WTC11 (cell line): ENCODE measurements at regions not wholly inside any gene's neighbourhood (a gene's known extent, or its start where the extent isn't known, plus 50 kb on each side); places are given as distances from the start of the nearest gene placed in this dataset.

Experiments used
- ATAC-seq: fragments of 200-7000 bp; cut with Tn5 transposase; 2 replicates; pipeline ENCODE4 v1.10.0; 2021; ENCODE audit warnings: mild to moderate bottlenecking, moderate library complexity
- CTCF ChIA-PET: fragments of 300-600 bp; sonication (Branson Sonifier 250); formaldehyde crosslinking; loops from one replicate; lab custom pipeline; 2021; ENCODE audit warnings: antibody characterized with exemption; lab: Charles Lee
- POLR2A ChIA-PET: fragments of 350-600 bp; sonication (Branson Sonifier 250); formaldehyde crosslinking; loops from one replicate; lab custom pipeline; 2021; ENCODE audit warnings: antibody characterized with exemption; lab: Charles Lee
- DNase-seq: peaks from one replicate; pipeline ENCODE4 v3.0.0; 2021; ENCODE audit warnings: low spot score
- H3K27ac Mint-ChIP-seq: 2 replicates; pipeline ENCODE4 v1.8.0; 2021; ENCODE audit warnings: mixed read lengths
- H3K27me3 Mint-ChIP-seq: 2 replicates; pipeline ENCODE4 v1.8.0; 2021; ENCODE audit warnings: low read depth, mild to moderate bottlenecking, moderate library complexity, mixed read lengths
- H3K36me3 Mint-ChIP-seq: 2 replicates; pipeline ENCODE4 v1.8.0; 2021; ENCODE audit warnings: mixed read lengths
- H3K4me1 Mint-ChIP-seq: 2 replicates; pipeline ENCODE4 v1.8.0; 2022; ENCODE audit warnings: mixed read lengths
- H3K4me3 Mint-ChIP-seq: 2 replicates; pipeline ENCODE4 v1.8.0; 2021; ENCODE audit warnings: mild to moderate bottlenecking, moderate library complexity, mixed read lengths
- H3K9me3 Mint-ChIP-seq: 2 replicates; pipeline ENCODE4 v1.8.0; 2021; ENCODE audit warnings: mixed read lengths
- ATF2 ChIP-seq: sonication (generic); formaldehyde crosslinking; IDR thresholded peaks from 2 replicates; pipeline ENCODE4 v1.8.1; 2022; ENCODE audit warnings: low read depth, missing genetic modification reagents, borderline replicate concordance
- E2F5 ChIP-seq: sonication (generic); formaldehyde crosslinking; IDR thresholded peaks from 2 replicates; pipeline ENCODE4 v1.8.1; 2022; ENCODE audit warnings: mild to moderate bottlenecking, moderate library complexity, missing genetic modification reagents
- ELF4 ChIP-seq: sonication (generic); formaldehyde crosslinking; IDR thresholded peaks from 2 replicates; pipeline ENCODE4 v1.8.1; 2022; ENCODE audit warnings: low read depth, mild to moderate bottlenecking, moderate library complexity, missing genetic modification reagents
- GRHL2 ChIP-seq: fragments of 250-450 bp; sonication (Bioruptor Pico); IDR thresholded peaks from 2 replicates; pipeline ENCODE4 v1.8.0; 2022; ENCODE audit warnings: mild to moderate bottlenecking, moderate library complexity; ENCODE audit not compliant: insufficient replicate concordance, severe bottlenecking
- HMGA2 ChIP-seq: fragments of 250-450 bp; sonication (Bioruptor Pico); IDR thresholded peaks from 2 replicates; pipeline ENCODE4 v1.4.0; 2021; ENCODE audit warnings: mild to moderate bottlenecking, moderate library complexity
- JAZF1 ChIP-seq: fragments of 250-450 bp; sonication (Bioruptor Pico); IDR thresholded peaks from 2 replicates; pipeline ENCODE4 v1.9.0; 2021; ENCODE audit warnings: moderate library complexity, mild to moderate bottlenecking, inconsistent platforms
- KAT7 ChIP-seq: sonication (generic); formaldehyde crosslinking; IDR thresholded peaks from 2 replicates; pipeline ENCODE4 v1.8.1; 2023; ENCODE audit warnings: missing genetic modification reagents, mild to moderate bottlenecking, borderline replicate concordance
- MYBL2 ChIP-seq: sonication (generic); formaldehyde crosslinking; IDR thresholded peaks from 2 replicates; pipeline ENCODE4 v1.8.1; 2023; ENCODE audit warnings: mild to moderate bottlenecking, moderate library complexity, missing genetic modification reagents
- NR2C2 ChIP-seq: sonication (generic); formaldehyde crosslinking; IDR thresholded peaks from 2 replicates; pipeline ENCODE4 v1.8.0; 2022; ENCODE audit warnings: mild to moderate bottlenecking, missing genetic modification reagents
- OVOL2 ChIP-seq: fragments of 250-450 bp; sonication (Bioruptor Pico); IDR thresholded peaks from 2 replicates; pipeline ENCODE4 v1.9.0; 2021; ENCODE audit warnings: mild to moderate bottlenecking, borderline replicate concordance
- PRRX2 ChIP-seq: fragments of 250-450 bp; sonication (Bioruptor Pico); IDR thresholded peaks from 2 replicates; pipeline ENCODE4 v1.8.0; 2021; ENCODE audit warnings: mild to moderate bottlenecking
- SMAD4 ChIP-seq: sonication (generic); formaldehyde crosslinking; IDR thresholded peaks from 2 replicates; pipeline ENCODE4 v1.8.0; 2022; ENCODE audit warnings: mild to moderate bottlenecking, missing genetic modification reagents
- SOX15 ChIP-seq: fragments of 250-450 bp; sonication (Bioruptor Pico); IDR thresholded peaks from 2 replicates; pipeline ENCODE4 v1.9.0; 2021; ENCODE audit warnings: mild to moderate bottlenecking
- TP53 ChIP-seq: sonication (generic); formaldehyde crosslinking; IDR thresholded peaks from 2 replicates; pipeline ENCODE4 v1.8.1; 2023; ENCODE audit warnings: mild to moderate bottlenecking, missing genetic modification reagents
- ZBTB43 ChIP-seq: sonication (generic); formaldehyde crosslinking; IDR thresholded peaks from 2 replicates; pipeline ENCODE4 v1.8.1; 2023; ENCODE audit warnings: mild to moderate bottlenecking, missing genetic modification reagents
- ZNF219 ChIP-seq: sonication (generic); formaldehyde crosslinking; IDR thresholded peaks from 2 replicates; pipeline ENCODE4 v1.8.0; 2023; ENCODE audit warnings: missing genetic modification reagents, mild to moderate bottlenecking, borderline replicate concordance
- ZNF423 ChIP-seq: fragments of 250-450 bp; sonication (Bioruptor Pico); IDR thresholded peaks from 2 replicates; pipeline ENCODE4 v2.1.2; 2022; ENCODE audit warnings: mild to moderate bottlenecking, moderate library complexity
- TF ChIP-seq, protein P1 (sequence below): sonication (generic); formaldehyde crosslinking; IDR thresholded peaks from 2 replicates; pipeline ENCODE4 v1.8.0; 2023; ENCODE audit warnings: missing genetic modification reagents
- TF ChIP-seq, protein P2 (sequence below): sonication (generic); formaldehyde crosslinking; IDR thresholded peaks from 2 replicates; pipeline ENCODE4 v1.8.1; 2023; ENCODE audit warnings: mild to moderate bottlenecking, missing genetic modification reagents
- TF ChIP-seq, protein P3 (sequence below): sonication (generic); formaldehyde crosslinking; IDR thresholded peaks from 2 replicates; pipeline ENCODE4 v1.8.1; 2022; ENCODE audit warnings: missing genetic modification reagents, borderline replicate concordance
- TF ChIP-seq, protein P4 (sequence below): sonication (generic); formaldehyde crosslinking; IDR thresholded peaks from 2 replicates; pipeline ENCODE4 v1.8.1; 2023; ENCODE audit warnings: mild to moderate bottlenecking, moderate library complexity, missing genetic modification reagents

DNA sequence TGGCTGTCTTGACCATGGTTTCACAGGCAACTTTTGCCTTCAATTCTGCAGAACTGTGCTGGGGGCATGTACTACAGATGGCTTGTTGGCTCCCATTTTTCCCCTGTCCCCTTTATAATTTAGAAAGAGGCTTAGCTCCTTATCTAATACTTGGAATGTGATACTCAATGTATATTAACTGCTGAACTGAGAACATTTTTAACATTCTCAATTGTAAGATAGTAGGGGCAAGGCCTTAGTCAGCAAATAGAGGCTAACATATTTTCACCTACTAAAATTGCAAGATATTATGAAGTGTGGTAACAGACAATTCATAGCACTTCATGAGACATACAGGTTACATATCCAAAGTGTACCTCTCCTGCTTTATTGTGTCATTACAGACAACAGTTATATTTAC lies 118.1 kb upstream of the ZNF366 start:
- no peak overlapping the region for H3K4me3 Mint-ChIP-seq
- TF ChIP-seq, protein P1, sequence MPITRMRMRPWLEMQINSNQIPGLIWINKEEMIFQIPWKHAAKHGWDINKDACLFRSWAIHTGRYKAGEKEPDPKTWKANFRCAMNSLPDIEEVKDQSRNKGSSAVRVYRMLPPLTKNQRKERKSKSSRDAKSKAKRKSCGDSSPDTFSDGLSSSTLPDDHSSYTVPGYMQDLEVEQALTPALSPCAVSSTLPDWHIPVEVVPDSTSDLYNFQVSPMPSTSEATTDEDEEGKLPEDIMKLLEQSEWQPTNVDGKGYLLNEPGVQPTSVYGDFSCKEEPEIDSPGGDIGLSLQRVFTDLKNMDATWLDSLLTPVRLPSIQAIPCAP (CRISPR knock-in tag): no peak
- TF ChIP-seq, protein P2, sequence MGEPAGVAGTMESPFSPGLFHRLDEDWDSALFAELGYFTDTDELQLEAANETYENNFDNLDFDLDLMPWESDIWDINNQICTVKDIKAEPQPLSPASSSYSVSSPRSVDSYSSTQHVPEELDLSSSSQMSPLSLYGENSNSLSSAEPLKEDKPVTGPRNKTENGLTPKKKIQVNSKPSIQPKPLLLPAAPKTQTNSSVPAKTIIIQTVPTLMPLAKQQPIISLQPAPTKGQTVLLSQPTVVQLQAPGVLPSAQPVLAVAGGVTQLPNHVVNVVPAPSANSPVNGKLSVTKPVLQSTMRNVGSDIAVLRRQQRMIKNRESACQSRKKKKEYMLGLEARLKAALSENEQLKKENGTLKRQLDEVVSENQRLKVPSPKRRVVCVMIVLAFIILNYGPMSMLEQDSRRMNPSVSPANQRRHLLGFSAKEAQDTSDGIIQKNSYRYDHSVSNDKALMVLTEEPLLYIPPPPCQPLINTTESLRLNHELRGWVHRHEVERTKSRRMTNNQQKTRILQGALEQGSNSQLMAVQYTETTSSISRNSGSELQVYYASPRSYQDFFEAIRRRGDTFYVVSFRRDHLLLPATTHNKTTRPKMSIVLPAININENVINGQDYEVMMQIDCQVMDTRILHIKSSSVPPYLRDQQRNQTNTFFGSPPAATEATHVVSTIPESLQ (CRISPR knock-in tag): no peak
- TF ChIP-seq OVOL2 (CRISPR knock-in tag) (no peak), ZNF219 (CRISPR knock-in tag) (no peak), MYBL2 (CRISPR knock-in tag) (no peak)
- TF ChIP-seq, protein P3, sequence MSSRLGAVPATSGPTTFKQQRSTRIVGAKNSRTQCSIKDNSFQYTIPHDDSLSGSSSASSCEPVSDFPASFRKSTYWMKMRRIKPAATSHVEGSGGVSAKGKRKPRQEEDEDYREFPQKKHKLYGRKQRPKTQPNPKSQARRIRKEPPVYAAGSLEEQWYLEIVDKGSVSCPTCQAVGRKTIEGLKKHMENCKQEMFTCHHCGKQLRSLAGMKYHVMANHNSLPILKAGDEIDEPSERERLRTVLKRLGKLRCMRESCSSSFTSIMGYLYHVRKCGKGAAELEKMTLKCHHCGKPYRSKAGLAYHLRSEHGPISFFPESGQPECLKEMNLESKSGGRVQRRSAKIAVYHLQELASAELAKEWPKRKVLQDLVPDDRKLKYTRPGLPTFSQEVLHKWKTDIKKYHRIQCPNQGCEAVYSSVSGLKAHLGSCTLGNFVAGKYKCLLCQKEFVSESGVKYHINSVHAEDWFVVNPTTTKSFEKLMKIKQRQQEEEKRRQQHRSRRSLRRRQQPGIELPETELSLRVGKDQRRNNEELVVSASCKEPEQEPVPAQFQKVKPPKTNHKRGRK: no peak
- ChIA-PET CTCF (no interaction called here), POLR2A (no interaction called here)
- no peak overlapping the region for H3K27ac Mint-ChIP-seq
- ATAC-seq (no peak), DNase-seq (no peak)
- no peaks in the 10 kb centered on the region for H3K27me3 Mint-ChIP-seq
- no peaks in the 10 kb centered on the region for H3K36me3 Mint-ChIP-seq
- no peaks in the 10 kb centered on the region for H3K9me3 Mint-ChIP-seq
- peaks cover 9% of the 10 kb centered on the region; the same call in 1 of the 2 replicates for H3K4me1 Mint-ChIP-seq

GRCh38 chr5:72624641-72625236 lies 117.5 kb upstream of the ZNF366 start:
- Mint-ChIP-seq H3K9me3 (no peaks in the 10 kb centered on the region), H3K4me3 (no peak overlapping the region), H3K4me1 (peaks cover 12% of the 10 kb centered on the region), H3K27ac (no peak overlapping the region), H3K36me3 (no peaks in the 10 kb centered on the region), H3K27me3 (no peaks in the 10 kb centered on the region; the same call in 1 of the 2 replicates)
- TF ChIP-seq ELF4: no peak
- no peak for TF ChIP-seq HMGA2
- TF ChIP-seq, protein P4, sequence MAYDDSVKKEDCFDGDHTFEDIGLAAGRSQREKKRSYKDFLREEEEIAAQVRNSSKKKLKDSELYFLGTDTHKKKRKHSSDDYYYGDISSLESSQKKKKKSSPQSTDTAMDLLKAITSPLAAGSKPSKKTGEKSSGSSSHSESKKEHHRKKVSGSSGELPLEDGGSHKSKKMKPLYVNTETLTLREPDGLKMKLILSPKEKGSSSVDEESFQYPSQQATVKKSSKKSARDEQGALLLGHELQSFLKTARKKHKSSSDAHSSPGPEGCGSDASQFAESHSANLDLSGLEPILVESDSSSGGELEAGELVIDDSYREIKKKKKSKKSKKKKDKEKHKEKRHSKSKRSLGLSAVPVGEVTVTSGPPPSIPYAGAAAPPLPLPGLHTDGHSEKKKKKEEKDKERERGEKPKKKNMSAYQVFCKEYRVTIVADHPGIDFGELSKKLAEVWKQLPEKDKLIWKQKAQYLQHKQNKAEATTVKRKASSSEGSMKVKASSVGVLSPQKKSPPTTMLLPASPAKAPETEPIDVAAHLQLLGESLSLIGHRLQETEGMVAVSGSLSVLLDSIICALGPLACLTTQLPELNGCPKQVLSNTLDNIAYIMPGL (CRISPR knock-in tag): no peak
- TF ChIP-seq ATF2 (CRISPR knock-in tag): no peak
- TF ChIP-seq TP53 (CRISPR knock-in tag): no peak
- no peak for TF ChIP-seq ZNF219 (CRISPR knock-in tag)
- TF ChIP-seq, protein P3: no peak
- no peak for TF ChIP-seq MYBL2 (CRISPR knock-in tag)
- no peak for TF ChIP-seq ZBTB43 (CRISPR knock-in tag)
- no peak for TF ChIP-seq SOX15 (CRISPR knock-in tag)
- no peak for TF ChIP-seq E2F5 (CRISPR knock-in tag)
- no peak for TF ChIP-seq PRRX2 (CRISPR knock-in tag)
- no peak for TF ChIP-seq KAT7
- no peak for TF ChIP-seq GRHL2
- no peak for TF ChIP-seq JAZF1 (CRISPR knock-in tag)
- TF ChIP-seq ZNF423 (CRISPR knock-in tag): no peak
- no peak for TF ChIP-seq NR2C2 (CRISPR knock-in tag)
- TF ChIP-seq SMAD4 (CRISPR knock-in tag): no peak
- DNase-seq (no peak), ATAC-seq (no peak)
- ChIA-PET POLR2A (no interaction called here), CTCF (no interaction called here)
